GM12878 (cell line): ENCODE measurements at regions not wholly inside any gene's neighbourhood (a gene's known extent, or its start where the extent isn't known, plus 50 kb on each side); places are given as distances from the start of the nearest gene placed in this dataset.

Experiments used
- ATAC-seq: fragments of 200-7000 bp; cut with Tn5 transposase; 3 replicates; pipeline ENCODE4 v1.9.1; 2020; ENCODE audit warnings: mild to moderate bottlenecking, moderate library complexity
- BruUV-seq: library from RNA; stranded (reverse); fragments of 400-500 nt; replicated peaks from 2 replicates; lab custom pipeline; 2021; lab: Mats Ljungman, UMichigan
- CTCF ChIA-PET: fragments of 300-600 bp; sonication (Branson Sonifier 250); formaldehyde crosslinking; extraction: SDS; loops from one replicate; lab custom pipeline; 2021; ENCODE audit warnings: inconsistent platforms; lab: Yijun Ruan, JAX
- POLR2A ChIA-PET: fragments of 350-600 bp; formaldehyde crosslinking; extraction: SDS; loops from one replicate; lab custom pipeline; 2021; ENCODE audit warnings: inconsistent platforms; lab: Charles Lee
- RAD21 ChIA-PET: fragments of 300-600 bp; sonication (Branson Sonifier 250); formaldehyde crosslinking; loops from one replicate; lab custom pipeline; 2023; ENCODE audit warnings: antibody characterized with exemption; ENCODE audit not compliant: unreplicated experiment; lab: Charles Lee
- SMC1A ChIA-PET: fragments of 300-600 bp; sonication (Branson Sonifier 250); formaldehyde crosslinking; loops from one replicate; lab custom pipeline; 2023; ENCODE audit not compliant: unreplicated experiment, uncharacterized antibody; lab: Charles Lee
- DNase-seq: peaks from one replicate; pipeline ENCODE4 v3.0.0-alpha.2; 2011; ENCODE audit warnings: low read depth, low spot score
- FAIRE-seq: peaks from 3 replicates; lab custom pipeline; 2011; peaks lifted over from hg19 to GRCh38; lab: Jason Lieb, UNC
- H2AFZ ChIP-seq: 2 replicates; pipeline ENCODE4 v1.6.0; 2011; ENCODE audit warnings: low read depth, low read length, control low read depth; ENCODE audit not compliant: control insufficient read depth
- H3K27ac ChIP-seq: 2 replicates; pipeline ENCODE4 v1.5.1; 2011; ENCODE audit warnings: control low read depth; ENCODE audit not compliant: control insufficient read depth, insufficient read depth
- H3K27me3 ChIP-seq, 2 experiments: replicated peaks in 1 of 2; 2 replicates each; pipeline versions ENCODE4 v1.6.0 to v1.6.1; 2011; ENCODE audit warnings: low read length in 1 of 2; ENCODE audit not compliant: control insufficient read depth in 2 of 2, insufficient read depth in 2 of 2
- H3K36me3 ChIP-seq, 2 experiments: 2 replicates each; pipeline ENCODE4 v1.5.1; 2011; ENCODE audit warnings: low read length in 1 of 2; ENCODE audit not compliant: control insufficient read depth in 2 of 2, insufficient read depth in 2 of 2
- H3K4me1 ChIP-seq: 2 replicates; pipeline ENCODE4 v1.6.1; 2011; ENCODE audit warnings: mild to moderate bottlenecking, low read length, moderate library complexity, mixed read lengths; ENCODE audit not compliant: control insufficient read depth, insufficient read depth
- H3K4me2 ChIP-seq: 2 replicates; pipeline ENCODE4 v1.6.0; 2011; ENCODE audit warnings: control low read depth; ENCODE audit not compliant: control insufficient read depth, insufficient read depth
- H3K4me3 ChIP-seq: fragments of 200-600 bp; sonication (generic); 2 replicates; pipeline ENCODE4 v1.5.1; 2016
- H3K79me2 ChIP-seq: 2 replicates; pipeline ENCODE4 v1.6.0; 2011; ENCODE audit warnings: low read length; ENCODE audit not compliant: control insufficient read depth, insufficient read depth
- H3K9ac ChIP-seq: 2 replicates; pipeline ENCODE4 v1.8.0; 2011; ENCODE audit warnings: low read length, control low read depth, mixed read lengths; ENCODE audit not compliant: control insufficient read depth, insufficient read depth
- H3K9me3 ChIP-seq: replicated peaks from 3 replicates; pipeline ENCODE4 v1.5.1; 2011; ENCODE audit warnings: mild to moderate bottlenecking, low read length; ENCODE audit not compliant: control insufficient read depth, insufficient read depth
- H4K20me1 ChIP-seq: 2 replicates; pipeline ENCODE4 v1.6.0; 2011; ENCODE audit not compliant: control insufficient read depth, insufficient read depth
- CREM ChIP-seq: IDR thresholded peaks from 2 replicates; pipeline ENCODE4 v1.6.1; 2014; ENCODE audit warnings: antibody characterized with exemption, low read depth
- CTCF ChIP-seq, 3 experiments: IDR thresholded peaks in 2 of 3; conservative IDR thresholded peaks in 1 of 3; 2 replicates each; pipeline ENCODE4 v1.5.1; 2011; ENCODE audit warnings: low read depth in 3 of 3, low read length in 3 of 3, mild to moderate bottlenecking in 3 of 3, control low read depth in 2 of 3, moderate library complexity in 2 of 3, inconsistent platforms in 1 of 3, mixed read lengths in 1 of 3; ENCODE audit not compliant: control insufficient read depth in 2 of 3, insufficient read depth in 1 of 3; ENCODE audit errors: extremely low read depth in 1 of 3
- IKZF1 ChIP-seq: fragments of 450-650 bp; conservative IDR thresholded peaks from 2 replicates; pipeline ENCODE4 v1.6.1; 2017; ENCODE audit warnings: antibody characterized with exemption, mild to moderate bottlenecking
- JUNB ChIP-seq: IDR thresholded peaks from 2 replicates; pipeline ENCODE4 v1.6.1; 2016; ENCODE audit warnings: antibody characterized with exemption, mild to moderate bottlenecking
- NBN ChIP-seq: fragments of 450-650 bp; IDR thresholded peaks from 2 replicates; pipeline ENCODE4 v1.6.1; 2016
- NR2C1 ChIP-seq: fragments of 450-650 bp; IDR thresholded peaks from 2 replicates; pipeline ENCODE4 v1.6.1; 2017; ENCODE audit warnings: antibody characterized with exemption, mild to moderate bottlenecking, moderate library complexity
- PML ChIP-seq: IDR thresholded peaks from 2 replicates; pipeline ENCODE4 v1.6.1; 2012; ENCODE audit warnings: low read length, inconsistent platforms
- RAD21 ChIP-seq: IDR thresholded peaks from 2 replicates; pipeline ENCODE4 v1.6.1; 2011; ENCODE audit warnings: mild to moderate bottlenecking, low read depth, low read length, moderate library complexity; ENCODE audit not compliant: insufficient read depth
- RBBP5 ChIP-seq: fragments of 200-600 bp; sonication (generic); conservative IDR thresholded peaks from 2 replicates; pipeline ENCODE4 v1.6.1; 2016
- SMAD1 ChIP-seq: fragments of 450-650 bp; IDR thresholded peaks from 2 replicates; pipeline ENCODE4 v1.6.1; 2018; ENCODE audit warnings: mild to moderate bottlenecking, low read depth; ENCODE audit not compliant: partially characterized antibody
- SMAD5 ChIP-seq: IDR thresholded peaks from 2 replicates; pipeline ENCODE4 v1.6.1; 2016; ENCODE audit warnings: antibody characterized with exemption, low read depth
- SPI1 ChIP-seq: IDR thresholded peaks from 2 replicates; pipeline ENCODE4 v1.6.1; 2011; ENCODE audit warnings: low read depth, mild to moderate bottlenecking, low read length, moderate library complexity, borderline replicate concordance; ENCODE audit not compliant: insufficient read depth
- SRF ChIP-seq, 2 experiments: IDR thresholded peaks; 2 replicates each; pipeline ENCODE4 v1.6.1; 2011; ENCODE audit warnings: low read depth in 2 of 2, low read length in 2 of 2, mild to moderate bottlenecking in 1 of 2, moderate library complexity in 1 of 2
- TCF3 ChIP-seq: IDR thresholded peaks from 2 replicates; pipeline ENCODE4 v1.6.1; 2012; ENCODE audit warnings: low read depth, mild to moderate bottlenecking, low read length, borderline replicate concordance; ENCODE audit not compliant: insufficient read depth
- USF2 ChIP-seq: IDR thresholded peaks from 2 replicates; pipeline ENCODE4 v1.6.1; 2011; ENCODE audit warnings: low read depth, low read length, improper control_type of control experiment, borderline replicate concordance
- WGBS: methylation state at CpG from one replicate; pipeline ENCODE4 v1.1.6; 2016; ENCODE audit warnings: low lambda C conversion rate; ENCODE audit not compliant: insufficient replicate concordance, insufficient coverage; ENCODE audit errors: missing lambda C conversion rate; 5-methylcytosine and 5-hydroxymethylcytosine counted together
- in situ Hi-C: fragments of 300-500 bp; cut with MboI; formaldehyde crosslinking; loops from 9 replicates; pipeline ENCODE4 v1.14.3; 2018; ENCODE audit warnings: mixed read lengths
- intact Hi-C: fragments of 100-400 bp; cut with micrococcal nuclease; formaldehyde crosslinking; loops from one replicate; pipeline ENCODE4 v1.14.2; 2022; ENCODE audit not compliant: unreplicated experiment

- BruUV-seq, result no TSS peak
- TF ChIP-seq PML (no peak), RBBP5 (no peak), JUNB (no peak), NR2C1 (no peak), USF2 (no peak), SPI1 (peak; percentile 22; the same call in 1 of the 2 replicates), TCF3 (no peak), NBN (no peak), SMAD1 (no peak)
- DNase-seq (no peak), FAIRE-seq (no peak), ATAC-seq (no peak)
- CTCF ChIA-PET, result no interaction called here
- 24% methylated on average over 2 of the region's 2 CpGs for WGBS
- no peak overlapping the region for H3K4me2 ChIP-seq
- H3K27ac ChIP-seq, result no peak overlapping the region
- in situ Hi-C loops (no loop called here), intact Hi-C loops (no loop called here)
- no peaks in the 10 kb centered on the region for H3K36me3 ChIP-seq
- H2AFZ ChIP-seq, result no peak overlapping the region
- no peak overlapping the region for H3K9ac ChIP-seq
- no peaks in the 10 kb centered on the region for H3K4me1 ChIP-seq
- no peaks in the 10 kb centered on the region for H3K9me3 ChIP-seq
- H3K27me3 ChIP-seq, result no peaks in the 10 kb centered on the region
- SMC1A ChIA-PET, result no interaction called here
- H3K4me3 ChIP-seq, result no peak overlapping the region
- H4K20me1 ChIP-seq, result no peaks in the 10 kb centered on the region
- no peaks in the 10 kb centered on the region for H3K79me2 ChIP-seq
- RAD21 ChIA-PET, result no interaction called here
- POLR2A ChIA-PET, result no interaction called here
Observed at GRCh38 chr1:213561870-213562269, 425.9 kb upstream of the PROX1 start.

GRCh38 chr1:213564215-213564659 lies 423.5 kb upstream of the PROX1 start:
- TF ChIP-seq IKZF1 (no peak), RAD21 (peak; percentile 16; the same call in 1 of the 2 replicates), CTCF (IDR thresholded peaks at IDR 0.05 in 2 of 3, conservative IDR thresholded peaks at IDR 0.05 in 1 of 3; ENCODE audit: control insufficient read depth in 2 of 3, extremely low read depth in 1 of 3, insufficient read depth in 1 of 3, low read depth in 3 of 3, low read length in 3 of 3) (peak; percentile 20 to 24 (median 23); a peak in 3 of 6 replicates), CREM (no peak), SMAD5 (no peak), SRF (IDR thresholded peaks at IDR 0.05; ENCODE audit: low read depth in 2 of 2, low read length in 2 of 2) (no peak)

More at GRCh38 chr1:213564215-213564659, 423.5 kb upstream of the PROX1 start:
- H3K4me1 ChIP-seq, result no peaks in the 10 kb centered on the region
- RAD21 ChIA-PET, result no interaction called here
- no TSS peak for BruUV-seq
- no peaks in the 10 kb centered on the region for H3K27me3 ChIP-seq
- no peak overlapping the region for H3K4me2 ChIP-seq
- no peak overlapping the region for H2AFZ ChIP-seq
- CTCF ChIA-PET, result no interaction called here
- no peaks in the 10 kb centered on the region for H3K36me3 ChIP-seq
- H3K9ac ChIP-seq, result no peak overlapping the region
- SMC1A ChIA-PET, result no interaction called here
- no peaks in the 10 kb centered on the region for H3K9me3 ChIP-seq
- no peak for DNase-seq
- intact Hi-C loops (no loop called here), in situ Hi-C loops (no loop called here)
- ATAC-seq, result no peak
- no peaks in the 10 kb centered on the region for H3K79me2 ChIP-seq
- H3K27ac ChIP-seq, result no peak overlapping the region
- no peak overlapping the region for H3K4me3 ChIP-seq
- POLR2A ChIA-PET, result no interaction called here
- H4K20me1 ChIP-seq, result no peaks in the 10 kb centered on the region
- peak; percentile 38 for FAIRE-seq
